GM12878 (cell line): ENCODE measurements at regions not wholly inside any gene's neighbourhood (a gene's known extent, or its start where the extent isn't known, plus 50 kb on each side); places are given as distances from the start of the nearest gene placed in this dataset.

Source experiments
- ATAC-seq: fragments of 200-7000 bp; cut with Tn5 transposase; 3 replicates; pipeline ENCODE4 v1.9.1; 2020; ENCODE audit warnings: mild to moderate bottlenecking, moderate library complexity
- BruUV-seq: library from RNA; stranded (reverse); fragments of 400-500 nt; replicated peaks from 2 replicates; lab custom pipeline; 2021; lab: Mats Ljungman, UMichigan
- CTCF ChIA-PET: fragments of 300-600 bp; sonication (Branson Sonifier 250); formaldehyde crosslinking; extraction: SDS; loops from one replicate; lab custom pipeline; 2021; ENCODE audit warnings: inconsistent platforms; lab: Yijun Ruan, JAX
- POLR2A ChIA-PET: fragments of 350-600 bp; formaldehyde crosslinking; extraction: SDS; loops from one replicate; lab custom pipeline; 2021; ENCODE audit warnings: inconsistent platforms; lab: Charles Lee
- RAD21 ChIA-PET: fragments of 300-600 bp; sonication (Branson Sonifier 250); formaldehyde crosslinking; loops from one replicate; lab custom pipeline; 2023; ENCODE audit warnings: antibody characterized with exemption; ENCODE audit not compliant: unreplicated experiment; lab: Charles Lee
- SMC1A ChIA-PET: fragments of 300-600 bp; sonication (Branson Sonifier 250); formaldehyde crosslinking; loops from one replicate; lab custom pipeline; 2023; ENCODE audit not compliant: unreplicated experiment, uncharacterized antibody; lab: Charles Lee
- DNase-seq: peaks from one replicate; pipeline ENCODE4 v3.0.0-alpha.2; 2011; ENCODE audit warnings: low read depth, low spot score
- FAIRE-seq: peaks from 3 replicates; lab custom pipeline; 2011; peaks lifted over from hg19 to GRCh38; lab: Jason Lieb, UNC
- H2AFZ ChIP-seq: 2 replicates; pipeline ENCODE4 v1.6.0; 2011; ENCODE audit warnings: low read depth, low read length, control low read depth; ENCODE audit not compliant: control insufficient read depth
- H3K27ac ChIP-seq: 2 replicates; pipeline ENCODE4 v1.5.1; 2011; ENCODE audit warnings: control low read depth; ENCODE audit not compliant: control insufficient read depth, insufficient read depth
- H3K27me3 ChIP-seq, 2 experiments: replicated peaks in 1 of 2; 2 replicates each; pipeline versions ENCODE4 v1.6.0 to v1.6.1; 2011; ENCODE audit warnings: low read length in 1 of 2; ENCODE audit not compliant: control insufficient read depth in 2 of 2, insufficient read depth in 2 of 2
- H3K36me3 ChIP-seq, 2 experiments: 2 replicates each; pipeline ENCODE4 v1.5.1; 2011; ENCODE audit warnings: low read length in 1 of 2; ENCODE audit not compliant: control insufficient read depth in 2 of 2, insufficient read depth in 2 of 2
- H3K4me1 ChIP-seq: 2 replicates; pipeline ENCODE4 v1.6.1; 2011; ENCODE audit warnings: mild to moderate bottlenecking, low read length, moderate library complexity, mixed read lengths; ENCODE audit not compliant: control insufficient read depth, insufficient read depth
- H3K4me2 ChIP-seq: 2 replicates; pipeline ENCODE4 v1.6.0; 2011; ENCODE audit warnings: control low read depth; ENCODE audit not compliant: control insufficient read depth, insufficient read depth
- H3K4me3 ChIP-seq: fragments of 200-600 bp; sonication (generic); 2 replicates; pipeline ENCODE4 v1.5.1; 2016
- H3K79me2 ChIP-seq: 2 replicates; pipeline ENCODE4 v1.6.0; 2011; ENCODE audit warnings: low read length; ENCODE audit not compliant: control insufficient read depth, insufficient read depth
- H3K9ac ChIP-seq: 2 replicates; pipeline ENCODE4 v1.8.0; 2011; ENCODE audit warnings: low read length, control low read depth, mixed read lengths; ENCODE audit not compliant: control insufficient read depth, insufficient read depth
- H3K9me3 ChIP-seq: replicated peaks from 3 replicates; pipeline ENCODE4 v1.5.1; 2011; ENCODE audit warnings: mild to moderate bottlenecking, low read length; ENCODE audit not compliant: control insufficient read depth, insufficient read depth
- H4K20me1 ChIP-seq: 2 replicates; pipeline ENCODE4 v1.6.0; 2011; ENCODE audit not compliant: control insufficient read depth, insufficient read depth
- ASH2L ChIP-seq: fragments of 300-600, 200-600 bp; sonication (generic); IDR thresholded peaks from 2 replicates; pipeline ENCODE4 v1.6.1; 2017; ENCODE audit warnings: low read depth, mild to moderate bottlenecking, borderline replicate concordance
- BRCA1 ChIP-seq: IDR thresholded peaks from 2 replicates; pipeline ENCODE4 v1.6.1; 2011; ENCODE audit warnings: low read depth, low read length, improper control_type of control experiment
- CHD2 ChIP-seq: IDR thresholded peaks from 2 replicates; pipeline ENCODE4 v1.6.1; 2011; ENCODE audit warnings: low read depth, low read length, improper control_type of control experiment, borderline replicate concordance
- CREB1 ChIP-seq: IDR thresholded peaks from 2 replicates; pipeline ENCODE4 v1.6.1; 2012; ENCODE audit warnings: low read depth, mild to moderate bottlenecking, inconsistent platforms
- HDAC2 ChIP-seq: fragments of 200-600 bp; sonication (generic); IDR thresholded peaks from 2 replicates; pipeline ENCODE4 v1.6.1; 2017
- IKZF2 ChIP-seq, 2 experiments: fragments of 450-650 bp; IDR thresholded peaks; 2 replicates each; pipeline ENCODE4 v1.6.1; 2017; ENCODE audit warnings: mild to moderate bottlenecking in 2 of 2, moderate library complexity in 2 of 2
- MTA2 ChIP-seq: fragments of 450-650 bp; IDR thresholded peaks from 2 replicates; pipeline ENCODE4 v1.6.1; 2016; ENCODE audit warnings: low read depth, mild to moderate bottlenecking, moderate library complexity
- MTA3 ChIP-seq: IDR thresholded peaks from 2 replicates; pipeline ENCODE4 v1.6.1; 2012; ENCODE audit warnings: low read length, inconsistent platforms, borderline replicate concordance
- MXI1 ChIP-seq: fragments of 150-350 bp; IDR thresholded peaks from 2 replicates; pipeline ENCODE4 v1.6.1; 2011; ENCODE audit warnings: low read depth, mild to moderate bottlenecking, inconsistent platforms, low read length, improper control_type of control experiment
- SIX5 ChIP-seq: IDR thresholded peaks from 2 replicates; pipeline ENCODE4 v1.6.1; 2011; ENCODE audit warnings: mild to moderate bottlenecking, low read depth, low read length, moderate library complexity; ENCODE audit not compliant: severe bottlenecking
- SREBF2 ChIP-seq: IDR thresholded peaks from 2 replicates; pipeline ENCODE4 v1.6.1; 2012; ENCODE audit warnings: mild to moderate bottlenecking, low read length
- STAT3 ChIP-seq: IDR thresholded peaks from 2 replicates; pipeline ENCODE4 v1.6.1; 2011; ENCODE audit warnings: low read depth, low read length, improper control_type of control experiment
- YBX1 ChIP-seq: fragments of 450-650 bp; IDR thresholded peaks from 2 replicates; pipeline ENCODE4 v1.6.1; 2016; ENCODE audit warnings: antibody characterized with exemption
- ZNF207 ChIP-seq: fragments of 450-650 bp; IDR thresholded peaks from 2 replicates; pipeline ENCODE4 v1.6.1; 2014; ENCODE audit warnings: antibody characterized with exemption, mild to moderate bottlenecking, borderline replicate concordance
- WGBS: methylation state at CpG from one replicate; pipeline ENCODE4 v1.1.6; 2016; ENCODE audit warnings: low lambda C conversion rate; ENCODE audit not compliant: insufficient replicate concordance, insufficient coverage; ENCODE audit errors: missing lambda C conversion rate; 5-methylcytosine and 5-hydroxymethylcytosine counted together
- in situ Hi-C: fragments of 300-500 bp; cut with MboI; formaldehyde crosslinking; loops from 9 replicates; pipeline ENCODE4 v1.14.3; 2018; ENCODE audit warnings: mixed read lengths
- intact Hi-C: fragments of 100-400 bp; cut with micrococcal nuclease; formaldehyde crosslinking; loops from one replicate; pipeline ENCODE4 v1.14.2; 2022; ENCODE audit not compliant: unreplicated experiment
- TF ChIP-seq, protein P1 (sequence below): fragments of 450-650 bp; IDR thresholded peaks from 2 replicates; pipeline ENCODE4 v1.6.1; 2018; ENCODE audit warnings: mild to moderate bottlenecking, low read depth, moderate library complexity; ENCODE audit not compliant: partially characterized antibody
- TF ChIP-seq, protein P2 (sequence below): fragments of 150-350 bp; IDR thresholded peaks from 2 replicates; pipeline ENCODE4 v1.6.1; 2016; ENCODE audit warnings: low read depth, low read length

DNA sequence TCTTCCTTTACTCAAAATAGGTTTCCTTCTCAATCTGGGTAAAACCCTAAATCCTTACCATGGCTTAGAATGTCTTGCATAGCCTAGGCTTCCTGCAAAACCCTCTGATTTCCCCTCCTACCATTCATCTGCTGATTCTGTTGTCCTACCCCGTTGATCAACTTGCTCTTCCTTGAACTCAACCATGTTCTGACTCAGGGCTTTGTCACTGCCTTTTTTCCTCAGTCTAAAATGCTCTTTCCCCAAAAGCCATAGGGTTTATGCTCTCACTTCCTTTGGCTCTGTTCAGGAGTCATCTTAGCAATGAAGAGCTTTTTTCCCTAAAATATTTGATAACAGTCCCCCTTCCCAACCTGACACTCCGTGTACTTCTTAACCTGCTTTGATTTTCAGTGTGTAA, 79.4 kb upstream of the IZUMO3 start:
- Histone ChIP-seq H3K9me3 (no peaks in the 10 kb centered on the region), H2AFZ (no peak overlapping the region), H3K79me2 (no peaks in the 10 kb centered on the region), H3K4me2 (no peak overlapping the region), H3K9ac (no peak overlapping the region), H3K27me3 (no peaks in the 10 kb centered on the region), H3K4me1 (no peaks in the 10 kb centered on the region), H4K20me1 (no peaks in the 10 kb centered on the region), H3K36me3 (no peaks in the 10 kb centered on the region), H3K27ac (no peak overlapping the region), H3K4me3 (no peak overlapping the region)
- ChIA-PET RAD21 (no interaction called here), CTCF (no interaction called here), POLR2A (no interaction called here), SMC1A (no interaction called here)
- no peak for TF ChIP-seq HDAC2
- TF ChIP-seq YBX1, result no peak
- TF ChIP-seq MTA2, result no peak
- TF ChIP-seq BRCA1, result no peak
- TF ChIP-seq SIX5, result no peak
- TF ChIP-seq ZNF207, result no peak
- TF ChIP-seq CHD2, result no peak
- ATAC-seq (no peak), DNase-seq (no peak), FAIRE-seq (no peak)
- WGBS, result 4% methylated on average over 2 of the region's 2 CpGs
- intact Hi-C loops (no loop called here), in situ Hi-C loops (no loop called here)
- no TSS peak for BruUV-seq

DNA sequence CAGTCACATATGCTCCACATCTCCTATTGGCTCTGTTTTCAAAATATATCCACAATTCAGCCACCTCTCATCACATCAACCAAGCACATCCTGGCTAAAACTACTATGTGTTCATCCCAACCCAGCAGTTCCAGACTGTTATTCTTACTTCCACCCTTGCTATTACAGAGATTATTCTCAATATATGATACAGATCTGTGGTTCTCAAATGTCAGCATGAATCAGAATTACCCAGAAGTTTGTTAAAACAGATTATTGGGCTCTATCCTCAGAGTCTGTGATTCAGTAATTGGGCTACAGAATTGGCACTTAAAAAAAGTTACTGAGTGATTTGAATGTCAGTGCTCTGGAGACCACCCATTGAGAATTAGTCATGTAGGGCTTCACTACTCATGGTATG, 78.8 kb upstream of the IZUMO3 start:
- RAD21 ChIA-PET, result no interaction called here
- H3K79me2 ChIP-seq, result no peaks in the 10 kb centered on the region
- no peak for DNase-seq
- POLR2A ChIA-PET, result no interaction called here
- H3K36me3 ChIP-seq, result no peaks in the 10 kb centered on the region
- H3K27me3 ChIP-seq, result no peaks in the 10 kb centered on the region
- H3K27ac ChIP-seq, result no peak overlapping the region
- CTCF ChIA-PET, result no interaction called here
- no peaks in the 10 kb centered on the region for H3K9me3 ChIP-seq
- H3K4me1 ChIP-seq, result no peaks in the 10 kb centered on the region
- intact Hi-C loops, result no loop called here
- no peak overlapping the region for H3K4me3 ChIP-seq
- ATAC-seq, result no peak
- no peaks in the 10 kb centered on the region for H4K20me1 ChIP-seq
- in situ Hi-C loops, result no loop called here
- no peak for FAIRE-seq
- H3K9ac ChIP-seq, result no peak overlapping the region
- SMC1A ChIA-PET, result no interaction called here
- H3K4me2 ChIP-seq, result no peak overlapping the region
- no peak overlapping the region for H2AFZ ChIP-seq
- no TSS peak for BruUV-seq
- TF ChIP-seq IKZF2 (IDR thresholded peaks at IDR 0.05) (no peak), SREBF2 (no peak), MTA3 (no peak), ASH2L (no peak), CREB1 (no peak), MXI1 (no peak), STAT3 (no peak)
- TF ChIP-seq, protein P1, sequence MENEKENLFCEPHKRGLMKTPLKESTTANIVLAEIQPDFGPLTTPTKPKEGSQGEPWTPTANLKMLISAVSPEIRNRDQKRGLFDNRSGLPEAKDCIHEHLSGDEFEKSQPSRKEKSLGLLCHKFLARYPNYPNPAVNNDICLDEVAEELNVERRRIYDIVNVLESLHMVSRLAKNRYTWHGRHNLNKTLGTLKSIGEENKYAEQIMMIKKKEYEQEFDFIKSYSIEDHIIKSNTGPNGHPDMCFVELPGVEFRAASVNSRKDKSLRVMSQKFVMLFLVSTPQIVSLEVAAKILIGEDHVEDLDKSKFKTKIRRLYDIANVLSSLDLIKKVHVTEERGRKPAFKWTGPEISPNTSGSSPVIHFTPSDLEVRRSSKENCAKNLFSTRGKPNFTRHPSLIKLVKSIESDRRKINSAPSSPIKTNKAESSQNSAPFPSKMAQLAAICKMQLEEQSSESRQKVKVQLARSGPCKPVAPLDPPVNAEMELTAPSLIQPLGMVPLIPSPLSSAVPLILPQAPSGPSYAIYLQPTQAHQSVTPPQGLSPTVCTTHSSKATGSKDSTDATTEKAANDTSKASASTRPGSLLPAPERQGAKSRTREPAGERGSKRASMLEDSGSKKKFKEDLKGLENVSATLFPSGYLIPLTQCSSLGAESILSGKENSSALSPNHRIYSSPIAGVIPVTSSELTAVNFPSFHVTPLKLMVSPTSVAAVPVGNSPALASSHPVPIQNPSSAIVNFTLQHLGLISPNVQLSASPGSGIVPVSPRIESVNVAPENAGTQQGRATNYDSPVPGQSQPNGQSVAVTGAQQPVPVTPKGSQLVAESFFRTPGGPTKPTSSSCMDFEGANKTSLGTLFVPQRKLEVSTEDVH, result no peak
- TF ChIP-seq, protein P2, sequence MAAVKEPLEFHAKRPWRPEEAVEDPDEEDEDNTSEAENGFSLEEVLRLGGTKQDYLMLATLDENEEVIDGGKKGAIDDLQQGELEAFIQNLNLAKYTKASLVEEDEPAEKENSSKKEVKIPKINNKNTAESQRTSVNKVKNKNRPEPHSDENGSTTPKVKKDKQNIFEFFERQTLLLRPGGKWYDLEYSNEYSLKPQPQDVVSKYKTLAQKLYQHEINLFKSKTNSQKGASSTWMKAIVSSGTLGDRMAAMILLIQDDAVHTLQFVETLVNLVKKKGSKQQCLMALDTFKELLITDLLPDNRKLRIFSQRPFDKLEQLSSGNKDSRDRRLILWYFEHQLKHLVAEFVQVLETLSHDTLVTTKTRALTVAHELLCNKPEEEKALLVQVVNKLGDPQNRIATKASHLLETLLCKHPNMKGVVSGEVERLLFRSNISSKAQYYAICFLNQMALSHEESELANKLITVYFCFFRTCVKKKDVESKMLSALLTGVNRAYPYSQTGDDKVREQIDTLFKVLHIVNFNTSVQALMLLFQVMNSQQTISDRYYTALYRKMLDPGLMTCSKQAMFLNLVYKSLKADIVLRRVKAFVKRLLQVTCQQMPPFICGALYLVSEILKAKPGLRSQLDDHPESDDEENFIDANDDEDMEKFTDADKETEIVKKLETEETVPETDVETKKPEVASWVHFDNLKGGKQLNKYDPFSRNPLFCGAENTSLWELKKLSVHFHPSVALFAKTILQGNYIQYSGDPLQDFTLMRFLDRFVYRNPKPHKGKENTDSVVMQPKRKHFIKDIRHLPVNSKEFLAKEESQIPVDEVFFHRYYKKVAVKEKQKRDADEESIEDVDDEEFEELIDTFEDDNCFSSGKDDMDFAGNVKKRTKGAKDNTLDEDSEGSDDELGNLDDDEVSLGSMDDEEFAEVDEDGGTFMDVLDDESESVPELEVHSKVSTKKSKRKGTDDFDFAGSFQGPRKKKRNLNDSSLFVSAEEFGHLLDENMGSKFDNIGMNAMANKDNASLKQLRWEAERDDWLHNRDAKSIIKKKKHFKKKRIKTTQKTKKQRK, result no peak
